B cell (primary cell): ENCODE measurements at regions not wholly inside any gene's neighbourhood (a gene's known extent, or its start where the extent isn't known, plus 50 kb on each side); places are given as distances from the start of the nearest gene placed in this dataset.

Experiments used
- CTCF ChIP-seq: fragments of 200-600 bp; IDR thresholded peaks from one replicate; pipeline ENCODE4 v1.8.0; 2022; ENCODE audit warnings: antibody characterized with exemption, mild to moderate bottlenecking
- EZH2 ChIP-seq: IDR thresholded peaks from 2 replicates; pipeline ENCODE4 v1.6.1; 2012; ENCODE audit warnings: borderline replicate concordance, low read depth, mild to moderate bottlenecking, moderate library complexity, low read length; ENCODE audit not compliant: insufficient read depth, poor library complexity, severe bottlenecking

GRCh38 chr1:55774446-55774845 lies 559.3 kb upstream of the USP24 start:
- TF ChIP-seq CTCF (no peak), EZH2 (no peak)
